22Rv1 (cell line): ENCODE measurements at regions not wholly inside any gene's neighbourhood (a gene's known extent, or its start where the extent isn't known, plus 50 kb on each side); places are given as distances from the start of the nearest gene placed in this dataset.

Experiments used
- ZFX ChIP-seq: fragments of 450-650 bp; IDR thresholded peaks from 2 replicates; pipeline ENCODE4 v1.6.1; 2017; ENCODE audit warnings: antibody characterized with exemption, borderline replicate concordance
- TF ChIP-seq, protein P1 (sequence below): fragments of 450-650 bp; IDR thresholded peaks from 2 replicates; pipeline ENCODE4 v1.5.1; 2017; ENCODE audit warnings: mild to moderate bottlenecking

DNA sequence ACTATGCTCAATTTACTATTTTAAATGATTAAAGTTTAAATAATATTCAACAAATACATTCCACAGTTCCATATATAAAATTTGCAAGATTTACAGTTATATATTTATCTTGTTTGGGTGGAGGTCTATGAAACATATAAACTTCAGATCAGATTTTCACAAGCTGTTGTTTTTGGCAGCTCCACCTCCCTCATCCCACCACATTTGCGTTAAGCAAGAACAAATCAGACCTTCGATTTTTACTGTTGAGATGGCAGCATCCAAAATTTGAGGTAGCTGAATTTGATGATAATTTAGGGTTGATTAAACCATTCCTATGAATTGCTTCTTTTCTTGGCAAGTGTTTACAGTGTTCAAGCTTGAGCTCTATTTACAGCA is 986.4 kb downstream of the REEP3 start:
- TF ChIP-seq, protein P1, sequence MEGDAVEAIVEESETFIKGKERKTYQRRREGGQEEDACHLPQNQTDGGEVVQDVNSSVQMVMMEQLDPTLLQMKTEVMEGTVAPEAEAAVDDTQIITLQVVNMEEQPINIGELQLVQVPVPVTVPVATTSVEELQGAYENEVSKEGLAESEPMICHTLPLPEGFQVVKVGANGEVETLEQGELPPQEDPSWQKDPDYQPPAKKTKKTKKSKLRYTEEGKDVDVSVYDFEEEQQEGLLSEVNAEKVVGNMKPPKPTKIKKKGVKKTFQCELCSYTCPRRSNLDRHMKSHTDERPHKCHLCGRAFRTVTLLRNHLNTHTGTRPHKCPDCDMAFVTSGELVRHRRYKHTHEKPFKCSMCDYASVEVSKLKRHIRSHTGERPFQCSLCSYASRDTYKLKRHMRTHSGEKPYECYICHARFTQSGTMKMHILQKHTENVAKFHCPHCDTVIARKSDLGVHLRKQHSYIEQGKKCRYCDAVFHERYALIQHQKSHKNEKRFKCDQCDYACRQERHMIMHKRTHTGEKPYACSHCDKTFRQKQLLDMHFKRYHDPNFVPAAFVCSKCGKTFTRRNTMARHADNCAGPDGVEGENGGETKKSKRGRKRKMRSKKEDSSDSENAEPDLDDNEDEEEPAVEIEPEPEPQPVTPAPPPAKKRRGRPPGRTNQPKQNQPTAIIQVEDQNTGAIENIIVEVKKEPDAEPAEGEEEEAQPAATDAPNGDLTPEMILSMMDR, result no peak
- TF ChIP-seq ZFX, result no peak
